SK-N-SH treated with all-trans-retinoic acid at 6 μM for 48 hours (cell line): ENCODE measurements at regions not wholly inside any gene's neighbourhood (a gene's known extent, or its start where the extent isn't known, plus 50 kb on each side); places are given as distances from the start of the nearest gene placed in this dataset.

ENCODE experiments used
- ATAC-seq: fragments of 200-7000 bp; cut with Tn5 transposase; 3 replicates; pipeline ENCODE4 v1.9.1; 2020; ENCODE audit warnings: mild to moderate bottlenecking, moderate library complexity
- ARNTL ChIP-seq: fragments of 450-650 bp; formaldehyde crosslinking; IDR thresholded peaks from 2 replicates; pipeline ENCODE4 v1.5.0; 2020; ENCODE audit warnings: low read depth, mild to moderate bottlenecking, moderate library complexity, borderline replicate concordance
- BACH2 ChIP-seq: fragments of 250-450 bp; sonication (Bioruptor Pico); IDR thresholded peaks from 2 replicates; pipeline ENCODE4 v1.9.0; 2021; ENCODE audit warnings: mild to moderate bottlenecking, borderline replicate concordance
- CREB5 ChIP-seq: fragments of 250-450 bp; sonication (Bioruptor Pico); IDR thresholded peaks from 2 replicates; pipeline ENCODE4 v1.5.1; 2020; ENCODE audit warnings: low read depth, mild to moderate bottlenecking, moderate library complexity
- CSDC2 ChIP-seq: fragments of 250-450 bp; sonication (Bioruptor Pico); IDR thresholded peaks from 2 replicates; pipeline ENCODE4 v1.5.0; 2020; ENCODE audit warnings: mild to moderate bottlenecking, moderate library complexity
- CSRNP3 ChIP-seq: fragments of 250-450 bp; sonication (Bioruptor Pico); IDR thresholded peaks from 2 replicates; pipeline ENCODE4 v1.5.1; 2021; ENCODE audit warnings: mild to moderate bottlenecking, moderate library complexity
- ESRRG ChIP-seq: fragments of 250-450 bp; sonication (Bioruptor Pico); IDR thresholded peaks from 2 replicates; pipeline ENCODE4 v1.6.1; 2021; ENCODE audit warnings: mild to moderate bottlenecking
- GLIS3 ChIP-seq: fragments of 250-450 bp; sonication (Bioruptor Pico); IDR thresholded peaks from 2 replicates; pipeline ENCODE4 v1.5.0; 2020; ENCODE audit warnings: mild to moderate bottlenecking, moderate library complexity
- ISL1 ChIP-seq: fragments of 250-450 bp; sonication (Bioruptor Pico); IDR thresholded peaks from 2 replicates; pipeline ENCODE4 v2.1.2; 2022; ENCODE audit warnings: mild to moderate bottlenecking, moderate library complexity
- PATZ1 ChIP-seq: fragments of 250-450 bp; sonication (Bioruptor Pico); IDR thresholded peaks from 2 replicates; pipeline ENCODE4 v1.8.0; 2020; ENCODE audit warnings: mild to moderate bottlenecking, moderate library complexity, borderline replicate concordance
- POU6F1 ChIP-seq: fragments of 250-450 bp; sonication (Bioruptor Pico); IDR thresholded peaks from 2 replicates; pipeline ENCODE4 v1.8.0; 2021; ENCODE audit warnings: low read depth, mild to moderate bottlenecking, moderate library complexity, borderline replicate concordance
- PPARA ChIP-seq: fragments of 250-450 bp; sonication (Bioruptor Pico); IDR thresholded peaks from 2 replicates; pipeline ENCODE4 v1.5.0; 2020; ENCODE audit warnings: mild to moderate bottlenecking, borderline replicate concordance
- RARB ChIP-seq: fragments of 250-450 bp; sonication (Bioruptor Pico); IDR thresholded peaks from 2 replicates; pipeline ENCODE4 v1.8.0; 2021; ENCODE audit warnings: mild to moderate bottlenecking, moderate library complexity
- SNAI2 ChIP-seq: fragments of 250-450 bp; sonication (Bioruptor Pico); IDR thresholded peaks from 2 replicates; pipeline ENCODE4 v1.5.0; 2020; ENCODE audit warnings: mild to moderate bottlenecking, moderate library complexity
- TCF4 ChIP-seq: fragments of 250-450 bp; sonication (Bioruptor Pico); IDR thresholded peaks from 2 replicates; pipeline ENCODE4 v1.8.0; 2021; ENCODE audit warnings: mild to moderate bottlenecking, moderate library complexity, borderline replicate concordance
- TOX ChIP-seq: fragments of 250-450 bp; sonication (Bioruptor Pico); IDR thresholded peaks from 2 replicates; pipeline ENCODE4 v1.8.0; 2021; ENCODE audit warnings: mild to moderate bottlenecking, moderate library complexity, borderline replicate concordance
- ZC3H10 ChIP-seq: fragments of 250-450 bp; sonication (Bioruptor Pico); IDR thresholded peaks from 2 replicates; pipeline ENCODE4 v1.5.1; 2021; ENCODE audit warnings: mild to moderate bottlenecking, moderate library complexity
- ZFP3 ChIP-seq: fragments of 250-450 bp; sonication (Bioruptor Pico); IDR thresholded peaks from 2 replicates; pipeline ENCODE4 v1.5.0; 2020; ENCODE audit warnings: mild to moderate bottlenecking, moderate library complexity
- ZFP30 ChIP-seq: fragments of 450-650 bp; formaldehyde crosslinking; IDR thresholded peaks from 2 replicates; pipeline ENCODE4 v1.5.0; 2022; ENCODE audit warnings: mild to moderate bottlenecking, moderate library complexity
- ZNF565 ChIP-seq: fragments of 450-650 bp; formaldehyde crosslinking; conservative IDR thresholded peaks from 2 replicates; pipeline ENCODE4 v1.5.0; 2020; ENCODE audit warnings: low read depth, mild to moderate bottlenecking, moderate library complexity
- ZNF70 ChIP-seq: fragments of 450-650 bp; formaldehyde crosslinking; IDR thresholded peaks from 2 replicates; pipeline ENCODE4 v1.5.0; 2020; ENCODE audit warnings: mild to moderate bottlenecking, moderate library complexity
- ZNF8 ChIP-seq: fragments of 450-650 bp; formaldehyde crosslinking; IDR thresholded peaks from 2 replicates; pipeline ENCODE4 v1.5.0; 2020; ENCODE audit warnings: mild to moderate bottlenecking, moderate library complexity

GRCh38 chrX:85493821-85494220 is 114.4 kb upstream of the POF1B start (continued):
- no peak for TF ChIP-seq CSRNP3 (CRISPR knock-in tag)
- TF ChIP-seq ZC3H10 (CRISPR knock-in tag), result no peak
- no peak for TF ChIP-seq ZFP30 (CRISPR knock-in tag)
- TF ChIP-seq TCF4 (CRISPR knock-in tag), result no peak
- TF ChIP-seq ZFP3, result no peak
- TF ChIP-seq ZNF565, result no peak
- TF ChIP-seq ESRRG (CRISPR knock-in tag), result no peak
- TF ChIP-seq ZNF8 (CRISPR knock-in tag), result no peak

- ATAC-seq, result no peak
- TF ChIP-seq PPARA (no peak), SNAI2 (CRISPR knock-in tag) (no peak), CREB5 (CRISPR knock-in tag) (no peak), BACH2 (CRISPR knock-in tag) (no peak), TCF4 (CRISPR knock-in tag) (no peak), GLIS3 (no peak), ZFP3 (no peak), TOX (no peak), ZC3H10 (CRISPR knock-in tag) (no peak), POU6F1 (no peak), RARB (no peak), ZNF565 (no peak), PATZ1 (no peak), ESRRG (CRISPR knock-in tag) (no peak), ZNF70 (CRISPR knock-in tag) (no peak)
Measured at GRCh38 chrX:85454295-85454694, 74.8 kb upstream of the POF1B start.

GRCh38 chrX:85444613-85445012 is 65.1 kb upstream of the POF1B start:
- no peak for TF ChIP-seq GLIS3
- TF ChIP-seq POU6F1, result no peak
- TF ChIP-seq CSDC2 (CRISPR knock-in tag), result no peak
- TF ChIP-seq RARB, result no peak
- TF ChIP-seq ZNF565, result no peak
- TF ChIP-seq BACH2 (CRISPR knock-in tag), result no peak
- no peak for TF ChIP-seq ISL1 (CRISPR knock-in tag)
- TF ChIP-seq CREB5 (CRISPR knock-in tag), result no peak
- TF ChIP-seq ARNTL (CRISPR knock-in tag), result no peak
- TF ChIP-seq ZNF70 (CRISPR knock-in tag), result no peak
- no peak for ATAC-seq
